HG02678 (cell line): ENCODE measurements at regions not wholly inside any gene's neighbourhood (a gene's known extent, or its start where the extent isn't known, plus 50 kb on each side); places are given as distances from the start of the nearest gene placed in this dataset.
"Not testable (repeated sequence)": the region's sequence is repeated elsewhere in the genome, so short reads cannot be mapped to it uniquely, and the experiment has no call there.

Source experiments
- ATAC-seq: cut with Tn5 transposase; IDR thresholded peaks from one replicate; pipeline ENCODE4 v1.9.1; 2021; ENCODE audit warnings: mild to moderate bottlenecking, moderate library complexity; ENCODE audit not compliant: unreplicated experiment

DNA sequence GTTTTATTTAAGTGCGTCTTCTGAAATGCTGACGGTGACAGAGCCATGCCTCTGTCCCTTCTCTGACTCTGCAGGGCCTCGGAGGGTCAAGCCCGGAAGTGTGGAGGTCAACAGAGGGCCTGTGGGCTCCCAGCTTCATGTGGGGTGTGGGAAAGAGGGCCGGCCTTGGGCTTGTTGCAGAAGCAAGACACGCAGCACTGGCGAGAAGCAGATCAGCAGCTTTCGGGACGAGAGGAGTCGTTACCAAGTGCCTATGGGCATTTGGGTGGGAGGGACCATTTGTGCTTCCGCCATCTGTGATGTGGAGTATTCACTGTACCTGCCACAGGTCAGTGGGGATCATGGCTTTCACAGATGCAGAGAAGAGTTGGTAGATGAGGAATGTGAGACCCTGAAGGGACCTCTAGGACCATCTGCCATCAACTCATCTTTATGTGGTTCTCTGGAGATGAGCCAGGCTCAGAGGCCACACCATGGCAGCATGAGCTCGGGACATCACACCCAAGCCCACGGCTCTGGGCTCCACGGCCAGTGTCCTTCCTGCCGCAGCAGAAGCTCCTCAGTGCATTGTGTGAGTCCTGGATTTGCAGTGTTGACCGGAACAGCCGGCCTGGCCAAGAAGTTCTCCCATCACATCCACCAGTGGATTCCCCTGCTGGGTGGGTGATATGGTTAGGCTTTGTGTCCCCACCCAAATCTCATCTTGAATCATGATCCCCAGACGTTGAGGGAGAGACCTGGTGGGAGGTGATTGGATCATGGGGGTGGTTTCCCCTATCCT is 590.7 kb downstream of the TBC1D22A start:
- ATAC-seq, result no peak

DNA sequence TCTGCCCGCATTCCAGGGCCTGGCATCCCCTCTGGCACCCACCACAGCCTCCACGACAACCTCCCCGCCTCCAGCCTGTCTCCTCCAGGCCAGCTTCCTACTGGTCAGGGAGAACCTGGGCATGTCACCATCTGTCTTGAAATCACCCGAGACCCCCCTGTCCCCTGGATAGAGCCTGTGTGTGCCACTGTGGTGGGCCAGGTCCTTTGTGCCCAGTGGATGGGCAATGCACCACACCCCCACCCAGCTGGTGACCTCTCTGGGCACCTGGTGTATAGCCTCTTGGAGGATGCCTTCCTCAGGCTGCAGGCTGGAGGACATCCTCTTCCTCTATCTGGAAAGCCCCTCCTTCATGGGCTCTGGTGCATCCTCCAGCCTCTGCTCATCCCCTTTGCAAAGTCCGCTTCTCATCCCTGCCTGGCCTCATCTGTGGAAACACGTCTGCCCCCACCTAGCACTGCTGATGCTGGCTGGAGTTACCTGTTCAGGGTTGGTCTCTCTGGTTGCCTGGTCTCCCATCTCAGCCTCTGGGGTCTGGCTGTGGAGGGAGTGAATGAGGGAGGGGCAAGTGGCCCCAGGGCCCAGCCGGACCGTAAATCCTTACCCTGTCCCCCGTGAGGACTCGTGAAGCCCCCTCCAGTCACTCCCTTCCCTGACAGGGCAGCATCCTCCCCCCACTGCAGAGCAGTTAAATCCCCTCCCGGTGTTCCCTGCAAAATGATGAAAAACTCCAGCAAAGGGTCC is 589.6 kb downstream of the TBC1D22A start:
- ATAC-seq, result no peak

DNA sequence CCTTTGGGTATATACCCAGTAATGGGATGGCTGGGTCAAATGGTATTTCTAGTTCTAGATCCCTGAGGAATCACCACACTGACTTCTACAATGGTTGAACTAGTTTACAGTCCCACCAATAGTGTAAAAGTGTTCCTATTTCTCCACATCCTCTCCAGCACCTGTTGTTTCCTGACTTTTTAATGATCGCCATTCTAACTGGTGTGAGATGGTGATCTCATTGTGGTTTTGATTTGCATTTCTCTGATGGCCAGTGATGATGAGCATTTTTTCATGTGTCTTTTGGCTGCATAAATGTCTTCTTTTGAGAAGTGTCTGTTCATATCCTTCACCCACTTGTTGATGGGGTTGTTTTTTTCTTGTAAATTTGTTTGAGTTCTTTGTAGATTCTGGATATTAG is 583.8 kb downstream of the TBC1D22A start:
- not testable (repeated sequence) for ATAC-seq

DNA sequence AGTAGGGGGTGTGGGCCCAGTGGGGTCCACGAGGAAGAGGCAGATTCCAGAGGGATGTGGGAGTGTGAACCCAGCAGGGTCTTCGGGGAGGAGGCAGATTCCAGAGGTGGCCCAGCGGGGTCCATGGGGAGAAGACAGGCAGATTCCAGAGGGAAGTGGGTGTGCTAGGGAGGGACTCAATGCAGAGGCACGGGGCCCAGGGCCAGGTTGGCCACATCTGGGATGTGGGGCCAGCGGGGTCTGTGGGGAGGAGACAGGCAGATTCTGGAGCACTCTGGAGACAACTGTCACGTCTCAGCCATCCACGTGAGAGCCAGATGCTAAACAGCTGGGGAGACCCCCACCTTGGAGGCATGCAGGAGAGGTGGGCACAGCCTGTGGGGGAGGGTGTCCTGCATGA is 582.6 kb downstream of the TBC1D22A start:
- no peak for ATAC-seq

DNA sequence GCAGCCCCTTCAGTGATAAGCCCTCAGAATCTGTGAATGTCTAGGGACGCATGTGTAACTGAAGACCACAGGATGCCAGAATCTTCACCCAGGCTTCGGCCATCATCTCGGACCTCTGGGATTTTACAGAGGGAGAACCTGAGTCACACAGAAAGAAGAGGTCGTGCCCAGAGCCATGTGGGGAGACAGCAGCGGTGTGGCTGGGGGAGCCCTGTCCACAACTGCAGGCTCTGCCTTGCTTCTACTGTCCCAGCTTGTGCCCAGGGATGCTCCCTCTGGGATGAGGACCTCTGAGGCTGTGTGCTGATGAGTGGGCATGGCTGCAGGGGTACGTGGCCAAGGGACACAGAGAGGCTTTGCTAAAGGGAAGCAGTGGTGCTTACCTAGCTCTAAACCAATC is 582.0 kb downstream of the TBC1D22A start:
- ATAC-seq, result no peak

DNA sequence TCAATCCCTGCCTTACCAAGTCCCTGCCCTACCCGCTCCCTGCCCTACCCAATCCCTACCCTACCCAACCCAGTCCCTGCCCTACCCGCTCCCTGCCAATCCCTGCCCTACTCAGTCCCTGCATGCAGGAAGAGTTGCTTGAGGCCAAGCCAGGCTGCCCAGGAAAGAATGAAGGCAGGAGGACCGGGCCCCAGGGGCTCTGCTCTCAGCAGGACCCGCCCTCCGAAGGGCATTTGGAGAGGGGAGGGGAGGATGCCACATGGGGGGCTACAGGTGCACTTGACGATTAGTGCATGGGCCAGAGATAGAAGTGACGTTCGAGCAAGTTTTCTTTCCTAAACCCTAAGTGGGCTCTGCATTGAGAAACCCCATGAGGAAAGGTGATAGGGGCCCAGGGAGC is 581.2 kb downstream of the TBC1D22A start:
- ATAC-seq, result no peak

DNA sequence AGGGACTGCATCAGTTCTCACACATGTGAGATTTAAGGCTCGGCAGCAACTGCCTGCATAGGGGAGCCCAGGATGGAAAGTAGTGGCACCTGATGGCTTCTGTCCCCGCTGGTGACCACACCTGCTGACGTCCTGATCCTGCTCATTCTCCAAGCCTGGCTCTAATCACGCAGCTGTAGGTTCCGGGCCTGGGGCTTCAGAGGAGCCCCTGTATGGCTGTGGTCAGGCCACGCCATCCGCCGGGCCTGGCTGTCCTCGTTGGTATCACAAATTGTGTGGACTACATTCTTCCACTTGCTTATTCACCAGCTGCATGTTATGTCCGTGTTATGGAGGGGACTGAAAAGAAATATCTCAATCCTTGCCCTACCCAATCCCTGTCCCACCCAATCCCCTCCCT is 580.0 kb downstream of the TBC1D22A start:
- no peak for ATAC-seq

DNA sequence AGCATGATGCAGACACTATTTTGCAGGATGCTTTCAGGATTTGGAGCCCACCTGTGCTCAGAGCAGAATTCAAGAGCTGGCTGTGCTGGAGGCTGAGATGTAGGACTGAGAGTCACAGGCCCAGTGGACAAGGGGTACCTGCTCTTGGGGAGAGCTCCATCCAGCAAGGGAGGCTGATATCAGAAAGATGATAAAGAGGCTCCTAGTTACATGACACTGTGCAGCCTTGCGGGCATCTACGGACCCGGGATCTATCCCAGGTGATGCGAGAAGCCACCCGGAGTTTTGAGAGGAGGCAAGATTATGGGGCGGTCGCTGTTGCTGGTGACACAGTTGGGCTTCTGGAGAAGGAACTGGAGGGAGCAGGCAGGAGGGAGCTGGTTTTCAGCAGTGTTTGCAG is 579.0 kb downstream of the TBC1D22A start:
- no peak for ATAC-seq

DNA sequence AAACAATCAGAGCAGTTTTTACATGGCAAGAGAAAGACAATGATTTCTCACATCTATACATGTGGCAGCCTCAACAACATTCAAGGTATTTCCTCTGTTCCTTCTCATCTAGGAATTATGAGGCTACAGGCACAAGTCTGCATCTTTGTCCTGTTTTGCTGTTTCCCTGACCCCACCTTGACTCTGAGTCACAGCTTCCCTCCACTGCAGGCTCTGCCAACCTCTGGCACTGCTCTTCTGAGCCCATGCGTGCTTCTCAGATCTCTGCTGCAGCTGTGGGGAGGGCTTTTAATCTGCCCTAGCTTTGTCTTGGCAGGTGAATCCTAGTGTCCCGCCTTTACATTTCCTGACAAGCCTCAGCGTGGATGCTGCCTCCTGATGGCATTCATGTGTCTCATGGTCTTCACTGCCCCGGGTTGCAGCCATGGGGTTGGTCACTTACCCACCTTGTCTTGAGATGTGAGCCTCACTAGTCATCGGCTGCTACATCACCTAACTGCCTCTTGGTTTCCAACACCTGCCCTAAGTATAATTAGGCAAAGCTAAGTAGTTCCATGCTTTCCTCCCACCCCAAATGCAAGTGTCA is 578.5 kb downstream of the TBC1D22A start:
- ATAC-seq, result no peak

DNA sequence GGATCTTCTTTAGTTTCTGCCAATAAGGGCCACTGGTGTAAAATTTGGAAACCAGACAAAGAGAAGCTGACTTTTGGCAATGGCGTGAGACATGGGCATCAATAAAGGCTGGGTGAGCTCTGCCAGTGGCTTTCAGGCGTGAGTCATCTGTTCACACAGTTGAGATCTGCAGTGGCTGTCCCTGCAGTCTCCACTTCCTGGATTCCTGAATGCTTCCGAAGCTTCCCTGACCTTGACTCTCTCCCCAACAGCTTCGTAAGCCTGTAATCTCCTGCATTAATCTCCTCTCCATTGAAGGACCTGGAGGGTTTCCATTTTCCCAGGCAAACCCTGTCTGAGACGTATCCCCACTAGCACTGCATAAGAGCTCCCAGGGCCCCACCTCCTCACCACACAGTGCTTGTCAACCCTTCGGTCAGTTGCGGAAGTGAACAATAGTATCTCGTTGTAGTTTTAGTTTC is 574.7 kb downstream of the TBC1D22A start:
- no peak for ATAC-seq

DNA sequence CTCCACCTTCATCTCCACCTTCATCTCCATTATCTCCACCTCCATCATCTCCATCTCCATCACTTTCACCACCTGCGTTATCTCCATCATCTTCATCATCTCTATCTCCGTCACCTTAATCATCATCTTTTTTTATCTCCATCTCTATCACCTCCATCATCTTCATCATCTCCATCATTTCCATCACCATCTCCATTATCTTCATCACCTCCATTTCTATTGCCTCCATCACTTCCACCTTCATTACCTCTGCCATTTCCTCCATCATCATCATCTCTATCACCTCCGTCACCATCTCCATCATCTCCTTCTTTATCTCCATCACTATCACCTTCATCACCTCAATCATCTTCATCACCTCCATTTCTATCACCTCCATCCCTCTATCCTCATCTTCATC is 573.5 kb downstream of the TBC1D22A start:
- no peak for ATAC-seq

DNA sequence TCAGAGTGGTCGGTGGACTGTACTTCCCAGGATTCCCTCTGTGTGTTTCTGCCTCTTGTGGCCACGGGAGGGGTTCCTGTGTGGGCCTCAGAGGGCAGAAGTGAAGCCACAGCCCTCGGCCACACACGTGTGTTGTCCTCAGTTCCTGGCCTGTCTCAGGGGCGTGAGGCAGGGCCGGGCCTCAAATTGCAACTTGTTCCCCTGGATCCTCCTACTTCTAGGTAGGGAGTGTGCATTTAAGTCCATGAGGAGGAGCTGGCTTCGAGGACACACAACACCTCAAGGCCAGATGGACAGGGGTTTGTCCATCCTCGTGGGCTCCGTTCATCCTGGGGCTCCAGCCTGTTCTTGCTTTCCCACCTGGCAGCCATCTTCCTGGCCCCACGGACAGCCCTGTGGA is 573.0 kb downstream of the TBC1D22A start:
- ATAC-seq, result no peak

DNA sequence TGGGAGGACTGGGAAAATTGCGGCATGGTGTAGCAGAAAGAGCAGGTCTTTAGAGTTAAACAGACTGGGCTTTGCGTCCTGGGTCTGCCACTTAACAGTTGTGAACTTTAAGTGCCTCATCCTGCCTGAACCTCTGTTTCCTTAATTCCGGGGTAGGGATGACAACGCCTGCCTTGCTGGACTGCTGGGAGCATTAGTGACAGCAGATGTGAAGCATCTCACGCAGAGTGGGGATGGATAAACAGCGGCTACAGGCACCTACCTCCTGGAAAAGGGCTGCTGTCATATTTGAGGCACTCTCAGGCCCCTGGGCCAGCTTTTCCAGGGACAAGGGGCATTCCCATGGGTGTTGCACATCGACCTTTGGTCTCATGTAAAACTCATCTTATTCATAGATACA is 572.2 kb downstream of the TBC1D22A start:
- no peak for ATAC-seq

DNA sequence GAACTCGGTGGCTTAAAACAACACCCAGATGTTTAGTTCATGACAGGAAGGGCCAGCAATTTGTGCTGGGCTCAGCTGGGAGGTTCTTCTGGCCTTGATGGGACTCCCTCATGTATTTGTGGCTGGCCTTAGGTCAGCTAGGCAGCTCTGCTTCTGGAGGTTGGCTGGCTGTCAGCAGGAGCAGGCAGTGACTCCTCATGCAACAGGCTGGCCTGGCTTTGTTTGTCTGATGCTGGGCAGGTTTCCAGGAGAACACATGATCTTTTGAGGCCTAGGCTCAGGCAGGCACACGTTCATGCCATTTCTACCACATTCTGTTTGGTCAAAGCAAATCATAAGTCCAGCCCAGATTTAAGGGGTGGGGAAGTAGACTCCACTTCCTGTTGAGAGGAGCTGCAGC is 571.2 kb downstream of the TBC1D22A start:
- no peak for ATAC-seq

DNA sequence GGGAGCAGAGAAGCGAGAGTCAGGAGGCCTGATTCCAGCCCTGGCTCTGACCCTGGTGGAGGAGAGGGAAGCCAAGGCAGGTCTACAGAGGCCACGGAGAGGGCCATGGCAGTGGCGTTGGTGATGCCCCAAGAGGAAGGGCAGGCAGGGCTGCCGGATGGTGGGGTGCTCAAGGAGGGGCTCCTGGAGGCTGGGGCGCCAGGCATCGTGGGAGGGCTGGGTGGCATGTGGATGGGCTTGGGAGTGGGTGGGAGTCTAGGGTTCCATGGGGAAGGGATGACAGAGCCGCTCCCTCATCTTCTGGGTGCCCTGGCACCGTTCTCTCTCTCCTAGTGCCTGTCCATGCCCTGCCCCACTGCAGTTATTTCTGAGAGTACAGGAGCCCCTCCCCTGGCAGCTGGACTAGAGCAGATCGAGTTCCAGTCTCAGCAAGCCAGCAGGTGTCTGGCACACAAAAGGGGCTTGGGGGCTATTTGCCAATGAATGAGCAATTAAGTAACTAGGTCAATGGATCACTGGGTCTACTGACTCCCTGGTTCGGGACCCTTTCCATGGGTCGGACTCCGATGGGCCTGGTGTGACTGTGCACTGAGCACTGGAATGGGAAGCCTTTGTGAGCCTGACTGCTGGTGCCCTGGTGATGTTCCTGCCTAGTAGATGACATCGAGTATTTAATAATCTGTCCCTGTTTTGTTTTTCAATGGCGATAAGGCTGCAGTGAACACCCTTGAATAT is 570.0 kb downstream of the TBC1D22A start:
- ATAC-seq, result no peak

DNA sequence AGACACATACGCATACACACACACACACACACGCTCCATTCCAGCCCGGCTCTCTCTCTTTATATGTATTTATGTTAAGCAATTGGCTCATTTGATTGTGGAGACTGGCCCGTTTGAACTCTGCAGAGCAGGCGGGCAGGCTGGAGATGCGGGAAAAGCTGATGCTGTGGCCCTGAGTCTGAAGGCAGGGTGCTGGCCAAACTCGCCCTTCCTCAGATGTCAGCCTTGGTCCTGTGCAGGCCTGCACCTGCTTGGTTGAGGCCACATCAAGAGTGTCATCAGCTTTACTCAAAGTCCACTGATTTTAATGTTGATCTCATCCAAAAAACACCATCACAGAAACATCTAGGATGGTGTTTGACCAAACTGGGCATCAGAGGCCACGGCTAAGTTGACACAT is 569.3 kb downstream of the TBC1D22A start:
- ATAC-seq, result no peak

DNA sequence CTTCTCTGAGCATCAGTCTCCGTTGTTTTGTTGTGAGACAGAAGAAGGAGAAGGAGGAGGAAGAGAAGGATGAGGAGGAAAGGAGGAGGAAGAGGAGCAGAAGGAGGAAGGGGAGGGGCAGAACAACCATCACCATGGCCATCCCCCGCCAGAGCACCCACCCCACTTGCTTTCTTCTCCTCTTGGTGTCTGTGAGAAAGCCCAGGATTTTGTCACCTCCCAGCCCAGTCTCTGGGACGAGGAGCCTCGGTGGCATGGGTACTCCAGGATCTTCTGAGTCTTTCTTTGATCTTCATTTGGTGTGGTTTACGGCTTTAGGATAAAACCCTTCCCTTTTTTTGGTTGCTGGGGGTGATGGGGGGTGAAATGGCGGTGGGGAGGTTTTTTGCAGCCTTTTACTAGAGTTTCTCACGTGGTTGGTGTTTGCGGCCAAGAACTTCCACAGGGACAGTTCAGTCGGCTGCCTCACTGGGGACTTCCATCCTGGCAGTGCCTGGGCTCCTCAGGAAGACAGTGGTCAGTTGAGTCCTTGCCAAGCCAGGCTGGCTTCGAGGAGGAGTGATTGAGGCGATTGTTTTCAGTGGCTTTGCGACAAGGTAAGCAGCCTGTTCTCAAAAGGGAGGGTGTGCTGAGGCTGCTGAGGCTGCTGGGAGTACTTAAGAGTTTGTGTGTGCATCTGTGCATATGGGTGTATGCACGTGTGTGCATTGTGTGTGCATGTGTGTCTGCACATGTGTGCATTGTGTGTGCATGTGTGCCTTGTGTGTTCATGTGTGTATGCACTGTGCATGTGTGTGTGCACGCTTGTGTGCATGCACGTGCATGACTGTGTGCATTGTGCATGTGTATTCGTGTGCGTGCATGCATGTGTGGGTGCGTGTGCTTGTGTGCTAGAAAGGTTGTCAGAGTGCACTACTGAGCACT is 567.5 kb downstream of the TBC1D22A start:
- no peak for ATAC-seq

DNA sequence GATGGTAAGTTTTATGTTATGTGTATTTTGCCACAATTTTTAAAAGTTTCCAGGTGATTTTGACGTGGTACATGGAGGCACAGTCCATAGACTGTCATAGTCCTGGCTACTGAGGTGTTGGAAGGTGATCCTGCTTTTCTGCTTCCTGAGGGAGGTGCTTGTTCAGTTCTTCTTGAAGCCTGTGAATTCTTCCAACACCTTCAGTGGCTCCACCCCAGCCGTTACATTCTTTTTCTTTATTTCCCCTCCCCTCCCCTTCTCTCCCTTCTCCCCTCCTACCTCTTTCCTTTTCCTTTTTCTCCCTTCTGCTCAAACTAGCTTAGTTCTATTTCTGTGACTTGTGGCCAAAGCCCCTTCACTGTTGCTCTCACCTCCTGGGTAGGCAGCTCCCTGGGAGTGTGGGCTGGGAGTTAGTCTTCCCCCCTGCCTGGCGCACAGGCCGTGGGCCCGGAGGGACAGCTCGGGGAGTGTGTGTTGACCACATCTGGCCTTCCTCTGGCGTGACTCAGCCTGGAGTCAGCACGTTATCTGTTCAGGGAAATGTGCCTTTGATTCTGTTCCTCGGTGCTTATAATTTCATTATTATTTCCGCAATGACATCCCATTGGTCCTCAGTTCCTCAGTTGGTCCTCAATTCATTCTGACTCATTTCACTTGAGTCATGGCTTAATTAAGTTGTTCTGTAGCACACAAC is 566.2 kb downstream of the TBC1D22A start:
- no peak for ATAC-seq

DNA sequence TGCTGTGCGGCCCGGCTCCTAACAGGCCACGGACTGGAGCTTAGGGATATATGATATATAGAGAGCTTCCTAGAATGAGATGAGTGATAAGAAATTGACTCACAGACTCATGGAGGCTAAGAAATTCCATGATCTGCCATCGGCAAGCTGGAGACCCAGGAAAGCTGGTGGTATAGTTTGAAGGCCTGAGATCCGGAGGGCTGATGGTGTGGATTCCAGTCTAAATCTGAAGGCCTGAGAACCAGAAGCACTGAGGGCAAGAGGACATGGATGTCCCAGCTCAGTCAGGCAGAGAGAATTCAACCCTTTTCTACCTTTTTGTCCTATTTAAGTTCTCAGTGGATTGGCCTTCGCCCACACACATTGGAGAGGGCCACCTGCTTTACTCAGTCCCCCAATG is 564.8 kb downstream of the TBC1D22A start:
- no peak for ATAC-seq

DNA sequence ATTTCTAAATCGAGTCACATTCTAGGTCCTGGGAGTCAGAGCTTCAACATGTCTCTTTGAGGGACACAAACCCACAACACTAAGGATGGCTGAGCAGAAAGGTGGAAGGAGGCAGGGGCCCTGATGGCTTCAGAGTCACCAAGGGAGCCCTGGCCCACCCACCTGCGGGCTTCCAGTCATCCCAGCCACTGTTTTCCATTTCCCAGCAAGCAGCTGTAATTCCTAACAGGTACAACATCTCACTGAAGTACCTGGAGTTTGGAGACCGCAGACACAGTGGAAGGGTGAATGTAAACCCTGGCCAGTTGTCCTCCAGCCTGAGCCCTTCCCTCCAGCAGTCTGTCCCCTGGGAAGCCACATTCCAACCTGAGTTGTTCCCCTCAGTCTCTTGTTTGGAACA is 562.8 kb downstream of the TBC1D22A start:
- ATAC-seq, result no peak
